NCI-H1694 (cell line): ENCODE measurements at regions not wholly inside any gene's neighbourhood (a gene's known extent, or its start where the extent isn't known, plus 50 kb on each side); places are given as distances from the start of the nearest gene placed in this dataset.
"Not testable (repeated sequence)": the region's sequence is repeated elsewhere in the genome, so short reads cannot be mapped to it uniquely, and the experiment has no call there.

Source experiments
- DNase-seq: peaks from one replicate; lab custom pipeline; 2025; lab: John Stamatoyannopoulos, UW

GRCh38 chr22:19662049-19662684 lies 52.1 kb upstream of the SEPTIN5 start:
- not testable (repeated sequence) for DNase-seq

DNA sequence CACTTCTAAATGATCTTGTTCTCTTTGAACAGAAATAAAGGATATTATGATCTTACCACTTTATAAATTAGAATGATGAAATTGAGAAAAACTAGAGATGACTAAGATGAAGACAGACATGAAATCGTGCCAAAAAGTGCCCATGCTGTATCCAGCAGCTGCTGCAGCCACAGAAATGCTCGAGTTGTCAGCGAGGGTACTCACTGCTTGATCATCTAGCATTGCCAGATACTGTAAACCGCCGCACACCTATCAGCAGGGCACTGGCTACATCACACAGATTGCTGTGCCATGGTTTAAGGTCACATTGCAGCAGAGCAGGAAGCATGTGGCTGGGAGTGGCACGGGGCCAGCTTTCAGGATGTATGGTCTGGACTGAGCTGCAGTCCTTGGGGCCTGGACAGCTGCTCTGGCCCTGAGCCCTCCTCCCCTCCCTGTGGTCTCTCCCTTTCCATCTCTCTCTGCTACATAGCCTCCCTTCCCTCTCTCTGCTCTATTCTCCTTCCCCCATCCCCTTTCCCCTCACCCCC lies 51.0 kb upstream of the SEPTIN5 start:
- peak; percentile 15 for DNase-seq

- DNase-seq: peak; percentile 62
Measured at GRCh38 chr22:19663821-19664355, 50.4 kb upstream of the SEPTIN5 start.

GRCh38 chr22:19664406-19664805 lies 49.9 kb upstream of the SEPTIN5 start:
- DNase-seq: no peak
